Stimulated activated CD4-positive, alpha-beta T cell treated with anti-CD3 and anti-CD28 coated beads, TNF-alpha, amount 100 ng/mL, for 48 hours (primary cell): ENCODE measurements at regions not wholly inside any gene's neighbourhood (a gene's known extent, or its start where the extent isn't known, plus 50 kb on each side); places are given as distances from the start of the nearest gene placed in this dataset.

ENCODE experiments used
- DNase-seq, 3 donors: peaks; one replicate each; pipeline ENCODE4 v3.0.0-alpha.2; 2020; ENCODE audit warnings: low read depth in 3 of 3

DNA sequence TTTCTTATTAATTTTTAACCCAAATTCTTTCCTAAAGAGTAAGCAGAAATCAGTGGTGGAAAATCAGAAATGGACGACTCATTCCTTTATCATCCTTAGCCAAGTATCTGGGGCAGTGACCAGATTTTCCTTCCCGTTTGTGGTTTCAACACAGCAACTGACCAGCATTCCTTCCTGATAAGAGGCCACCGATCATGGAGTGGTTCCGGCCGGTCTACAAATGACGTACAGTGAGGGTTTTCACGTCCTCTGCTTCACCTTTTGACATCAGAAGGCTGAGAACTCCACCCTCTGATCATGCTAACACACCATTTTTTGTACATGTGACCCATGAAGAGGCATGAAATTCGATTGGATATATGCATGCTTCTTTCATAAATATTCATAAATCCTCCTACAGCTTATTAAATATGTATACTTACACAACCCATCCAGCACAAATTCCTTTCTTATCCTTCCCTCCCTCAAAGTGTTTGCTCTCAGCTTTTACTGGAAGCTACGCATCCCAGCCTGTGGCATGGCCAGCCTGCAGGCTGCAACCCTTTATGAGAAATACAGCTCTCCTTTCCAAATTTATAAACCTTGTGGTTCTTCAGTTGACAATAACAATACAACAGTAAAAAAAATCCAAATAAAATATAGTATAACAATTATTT, 173.0 kb upstream of the CASK start:
- DNase-seq, result no peak

DNA sequence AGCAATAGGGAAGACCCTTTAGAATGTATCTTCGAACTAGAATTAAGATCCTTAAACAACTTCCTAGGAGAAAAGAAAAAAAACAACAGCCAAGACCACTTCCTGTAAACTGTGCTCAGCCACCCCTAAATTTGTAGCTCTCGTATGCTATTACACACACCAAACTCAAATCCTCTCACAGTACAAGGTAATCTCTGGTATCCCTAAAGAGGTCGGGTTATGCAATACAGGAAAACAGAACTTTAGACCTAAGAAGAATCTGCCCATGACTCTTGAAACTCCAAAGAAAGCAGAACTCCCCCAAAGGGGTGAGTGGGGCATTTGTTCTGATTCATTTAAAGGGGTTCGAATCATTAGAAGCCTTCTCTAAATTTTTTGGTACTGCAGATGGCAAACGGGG, 170.9 kb upstream of the CASK start:
- no peak for DNase-seq

DNA sequence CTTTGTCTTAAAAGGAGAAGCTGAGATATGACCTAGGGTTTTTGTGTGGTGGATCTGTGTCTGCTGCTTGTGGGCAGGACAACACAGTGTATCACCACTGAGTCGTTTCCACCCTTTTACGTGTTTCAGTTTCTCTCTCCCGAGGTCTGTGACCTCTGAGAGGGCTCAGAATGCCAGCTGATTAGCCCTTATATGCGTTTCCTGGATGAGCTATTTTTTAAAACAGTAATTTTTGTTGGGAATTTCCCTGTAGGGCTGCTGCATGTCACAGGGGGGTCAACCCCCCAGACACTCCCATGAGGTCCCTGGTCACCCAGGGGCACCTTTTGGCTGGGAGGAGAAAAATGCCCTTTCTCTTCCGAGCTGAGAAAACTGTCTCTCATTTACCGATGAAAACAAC, 170.4 kb upstream of the CASK start:
- DNase-seq, result no peak

DNA sequence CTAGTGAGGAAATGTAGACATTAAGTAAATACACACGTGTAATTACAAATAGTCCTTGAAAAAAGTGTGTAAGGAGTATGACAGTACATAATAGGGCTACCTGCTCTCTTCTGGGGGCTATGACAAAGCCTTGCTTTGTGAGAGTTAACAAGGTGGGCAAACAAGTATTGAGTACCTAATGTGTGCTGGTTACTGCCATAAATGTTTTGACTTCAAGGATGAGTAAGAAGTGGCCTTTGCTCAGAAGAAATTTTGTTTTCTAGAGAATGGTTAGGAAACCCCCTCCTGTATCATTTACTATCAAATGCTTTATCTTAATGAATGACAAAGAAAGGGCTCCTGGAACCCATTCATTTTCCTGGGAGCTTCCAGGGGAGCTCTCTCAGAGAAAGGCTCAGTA, 167.0 kb upstream of the CASK start:
- no peak for DNase-seq

DNA sequence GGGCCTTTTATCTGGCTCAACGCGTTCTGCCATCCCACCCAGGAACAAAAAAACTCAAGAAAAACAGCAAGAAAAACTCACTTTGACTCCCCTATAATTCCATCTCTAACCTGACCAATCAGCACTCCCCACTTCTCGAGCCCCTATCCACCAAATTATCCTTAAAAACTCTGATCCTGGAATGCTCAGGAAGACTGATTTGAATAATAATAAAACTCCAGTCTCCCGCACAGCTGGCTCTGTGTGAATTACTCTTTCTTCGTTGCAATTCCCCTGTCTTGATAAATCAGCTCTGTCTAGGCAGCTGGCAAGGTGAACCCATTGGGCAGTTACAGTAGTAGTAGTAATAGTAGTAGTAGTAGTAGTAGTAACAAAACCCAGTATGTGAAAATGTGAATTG, 165.7 kb upstream of the CASK start:
- DNase-seq, result no peak

DNA sequence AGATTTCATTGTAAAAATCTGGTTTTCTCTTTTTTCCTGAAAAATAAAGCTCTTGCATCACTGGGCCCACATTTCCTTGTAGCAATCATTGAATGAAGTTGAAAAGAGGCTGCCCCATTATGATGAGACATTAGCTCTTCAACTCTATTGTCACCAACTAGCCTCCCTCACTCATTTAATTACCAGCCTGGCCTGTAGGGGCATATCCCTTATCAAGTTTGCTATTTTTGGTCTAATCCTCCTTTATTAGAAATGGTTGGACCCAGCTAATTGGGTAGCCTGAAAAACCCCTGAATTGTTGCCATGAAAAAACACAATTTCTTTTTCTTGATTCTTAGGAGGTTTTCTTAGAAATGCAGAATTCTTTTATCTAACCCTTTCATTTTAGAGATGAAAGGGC, 164.6 kb upstream of the CASK start:
- no peak for DNase-seq

DNA sequence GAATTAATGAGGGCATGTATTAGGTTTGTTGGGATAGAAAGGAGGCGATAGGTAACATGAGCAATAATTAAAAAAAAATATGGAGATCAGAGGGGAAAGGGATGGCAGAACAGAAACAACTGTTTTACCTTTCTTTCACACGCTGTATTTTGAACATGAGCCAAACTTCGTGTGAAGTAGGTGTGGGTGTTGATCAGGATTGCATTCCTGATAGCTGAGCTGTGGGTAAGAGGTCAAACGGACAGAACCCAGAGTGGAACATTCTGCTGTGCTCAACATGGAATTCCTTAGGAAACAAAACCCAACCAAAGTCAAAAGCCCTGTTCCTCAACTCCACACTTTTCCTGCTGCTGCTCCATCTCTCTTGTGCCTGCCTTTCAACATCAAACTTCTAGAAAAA, 162.5 kb upstream of the CASK start:
- DNase-seq, result no peak

DNA sequence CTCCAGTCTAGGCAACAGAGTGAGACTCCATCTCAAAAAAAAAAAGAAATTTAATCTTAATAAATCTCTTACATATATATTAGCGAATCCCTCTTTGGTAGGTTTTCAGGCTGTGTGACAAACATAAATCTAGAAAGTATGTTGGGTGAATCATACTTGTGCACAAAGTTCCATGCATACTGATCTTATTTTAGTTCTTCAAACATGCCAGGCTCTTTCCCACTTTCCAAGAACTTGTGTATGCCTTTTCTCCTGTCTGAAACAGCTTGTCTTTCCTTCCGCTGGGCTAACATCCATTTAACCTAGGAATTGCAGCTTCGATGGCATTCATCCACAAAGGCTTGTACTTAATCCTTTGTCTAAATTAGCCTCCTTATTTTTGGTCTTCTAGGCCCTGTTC, 156.6 kb upstream of the CASK start:
- DNase-seq, result no peak

DNA sequence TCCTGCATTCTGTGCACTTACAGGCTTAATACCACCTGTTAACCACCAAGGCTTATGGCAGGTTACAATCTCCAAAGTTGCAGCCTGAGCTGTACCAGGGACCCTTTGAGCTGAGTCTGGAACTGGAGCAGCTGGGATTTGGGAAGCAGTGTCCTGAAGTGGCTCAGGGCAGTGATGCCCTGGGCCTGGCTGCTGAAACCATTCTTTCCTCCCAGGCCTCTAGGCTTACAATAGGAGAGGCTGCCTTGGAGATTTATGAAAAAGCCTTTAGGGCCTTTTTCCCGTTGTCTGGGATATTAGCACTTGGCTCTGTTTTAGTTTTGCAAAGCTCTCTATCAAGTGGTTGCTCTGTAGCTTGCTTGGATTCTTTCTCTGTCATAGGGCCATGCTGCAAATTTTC, 154.3 kb upstream of the CASK start:
- DNase-seq, result no peak

DNA sequence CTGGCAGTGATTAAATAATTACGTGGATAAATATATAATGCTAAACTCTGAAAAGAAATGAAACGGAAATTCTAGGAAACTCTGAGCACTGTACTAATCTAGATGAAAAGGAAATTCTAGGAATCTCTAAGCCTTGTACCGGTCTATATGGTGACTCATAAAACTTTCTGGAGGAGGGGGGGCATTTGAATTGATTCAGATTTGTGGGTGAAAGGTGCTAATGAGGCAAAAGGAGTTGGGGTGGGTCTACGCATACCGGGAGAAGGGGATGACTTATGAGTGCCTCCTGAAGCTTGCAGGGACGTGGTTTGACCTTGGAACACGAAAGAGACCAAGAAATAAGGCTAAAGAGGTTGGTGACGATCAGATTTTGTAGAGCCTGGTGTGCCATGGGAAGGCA, 151.7 kb upstream of the CASK start:
- DNase-seq, result no peak

DNA sequence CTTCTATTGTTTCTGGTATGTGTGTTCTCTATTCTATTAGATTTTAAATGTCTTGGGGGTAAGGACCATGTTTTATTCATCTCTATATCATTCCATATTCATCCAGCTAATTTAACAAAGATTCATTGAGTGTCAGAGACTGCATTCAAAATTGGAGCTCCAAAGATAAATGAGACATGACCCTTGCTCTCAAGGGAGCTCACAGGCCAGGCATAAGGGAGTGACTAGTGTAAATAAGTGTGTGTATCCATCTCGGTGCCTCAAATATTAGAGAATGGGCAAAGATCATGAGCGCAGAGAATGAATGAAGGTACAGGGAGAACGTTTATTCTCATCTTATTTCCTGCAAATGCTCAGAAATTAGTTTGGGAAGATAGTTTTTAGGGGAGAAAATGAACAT, 150.1 kb upstream of the CASK start:
- DNase-seq, result no peak

DNA sequence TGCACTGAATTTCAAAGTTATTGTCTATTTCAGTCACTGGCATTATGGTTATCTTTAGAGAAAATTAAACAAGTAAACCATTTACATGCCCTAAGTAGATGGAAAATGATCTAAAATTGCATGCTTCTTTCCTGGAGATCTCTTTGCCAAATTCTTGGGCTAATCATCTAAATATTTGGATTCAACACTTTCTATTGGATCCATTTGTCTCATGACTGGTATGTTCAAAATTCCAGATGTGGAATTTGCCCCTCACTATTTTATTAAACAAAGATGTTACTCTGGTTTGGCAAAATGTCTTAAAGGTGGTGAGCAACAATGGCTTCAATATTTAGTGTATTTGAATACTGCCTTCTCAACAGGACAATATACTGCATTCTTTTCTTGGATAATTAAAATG, 147.5 kb upstream of the CASK start:
- DNase-seq, result no peak

DNA sequence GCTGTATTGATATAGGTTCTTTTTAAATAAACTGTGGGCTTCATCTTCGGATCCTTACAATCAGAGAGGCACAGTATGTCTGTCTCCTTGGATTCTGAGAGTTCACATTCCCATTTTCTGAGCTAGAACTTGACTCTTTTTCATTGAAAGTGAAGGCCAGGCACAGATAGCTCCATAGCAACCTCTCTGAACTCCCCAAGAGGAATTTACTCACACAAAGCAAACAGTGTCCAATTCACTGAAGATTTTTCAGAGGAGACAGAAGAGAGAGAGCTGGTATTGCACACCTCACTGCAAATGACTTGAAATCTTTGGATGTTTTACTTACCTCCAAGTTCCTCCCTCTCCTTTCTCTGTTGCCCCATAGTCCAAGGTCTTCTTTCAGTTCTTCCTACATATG, 130.9 kb upstream of the CASK start:
- DNase-seq, result no peak

DNA sequence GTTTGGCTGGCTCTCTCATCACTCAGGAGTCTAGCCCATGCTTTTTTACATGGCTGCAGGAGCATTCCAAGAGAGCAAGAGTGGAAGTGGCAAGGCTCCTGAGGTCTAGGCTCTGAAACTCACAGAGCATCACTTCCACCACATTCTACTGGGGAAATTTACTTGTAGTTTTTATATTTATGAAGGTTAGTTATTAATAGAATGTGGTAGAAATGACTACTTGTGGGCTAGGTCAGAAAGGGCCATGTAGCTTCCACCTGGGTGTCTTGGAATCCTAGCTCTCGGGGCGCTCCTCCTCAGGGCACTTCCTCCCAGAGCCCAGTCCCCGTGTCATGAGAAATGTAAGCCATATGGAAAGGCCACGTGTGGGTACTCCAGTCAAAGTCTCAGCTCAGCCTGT, 127.0 kb upstream of the CASK start:
- DNase-seq, result no peak

DNA sequence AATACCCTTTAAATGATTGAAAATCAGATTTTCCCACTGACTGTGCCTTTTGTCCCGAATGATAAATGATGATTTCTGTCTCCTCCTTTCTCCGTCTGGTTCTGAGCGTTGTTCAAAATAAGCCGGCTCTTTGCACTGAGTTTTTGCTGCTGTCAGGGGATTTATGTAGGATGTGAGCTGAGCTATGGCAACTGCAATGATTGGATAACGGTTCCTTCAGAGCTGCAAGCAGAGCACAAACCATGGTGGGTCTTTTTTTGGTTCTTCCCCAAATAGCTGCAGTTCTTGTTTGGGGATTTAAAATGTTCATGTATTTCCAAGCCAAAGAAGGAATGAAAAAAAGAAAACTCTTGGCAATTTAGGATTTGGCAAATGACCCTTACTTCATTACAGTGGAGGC, 124.5 kb upstream of the CASK start:
- no peak for DNase-seq

DNA sequence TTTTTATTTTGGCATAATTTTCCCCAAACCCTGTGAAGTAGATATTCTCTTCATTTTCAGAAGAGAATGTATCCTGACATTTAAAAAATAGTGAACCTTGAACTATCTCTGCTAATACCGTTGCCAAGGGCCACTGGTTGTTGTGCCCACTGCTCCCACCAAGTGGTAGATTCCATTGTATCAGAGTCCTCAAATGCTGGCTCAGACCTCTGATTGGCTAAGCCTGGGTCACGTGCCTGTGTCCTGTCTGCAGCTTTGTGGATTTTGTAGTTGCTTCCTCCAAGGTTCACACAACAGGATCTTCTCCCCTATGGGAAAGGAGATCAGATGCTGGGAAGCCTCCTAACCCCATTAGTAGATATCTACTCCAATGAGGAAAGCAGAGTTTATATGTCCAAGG, 104.8 kb upstream of the CASK start:
- DNase-seq, result no peak

DNA sequence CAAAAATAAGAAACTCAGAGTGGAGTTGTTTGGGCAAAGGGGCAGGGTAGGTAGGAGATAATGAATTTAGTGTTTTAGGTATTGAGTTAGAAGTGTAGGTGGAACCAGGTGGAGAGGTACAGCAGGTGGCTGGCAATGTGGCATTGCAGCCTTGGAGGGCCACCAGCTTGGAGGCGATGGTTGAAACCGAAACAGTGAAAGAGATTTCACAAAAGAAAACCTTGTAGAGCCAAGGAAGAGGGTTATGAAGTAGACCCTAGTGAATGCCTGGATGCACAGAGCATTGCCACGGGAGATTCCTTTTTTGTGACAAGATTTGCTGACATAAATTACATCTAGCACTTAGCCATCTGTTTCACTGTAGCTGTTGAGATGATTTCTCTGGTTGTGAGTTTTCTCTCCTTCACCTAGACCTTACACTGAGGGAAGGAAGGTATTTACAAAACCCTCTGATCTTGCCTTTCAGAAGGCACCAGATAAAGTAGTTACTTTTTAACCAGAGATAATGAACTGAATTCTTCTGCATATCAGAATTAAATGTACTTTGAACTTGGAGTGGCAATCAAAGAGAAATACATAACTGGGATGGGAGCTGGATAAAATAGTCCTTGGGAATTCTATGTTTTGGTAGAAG, 104.1 kb upstream of the CASK start:
- no peak for DNase-seq

DNA sequence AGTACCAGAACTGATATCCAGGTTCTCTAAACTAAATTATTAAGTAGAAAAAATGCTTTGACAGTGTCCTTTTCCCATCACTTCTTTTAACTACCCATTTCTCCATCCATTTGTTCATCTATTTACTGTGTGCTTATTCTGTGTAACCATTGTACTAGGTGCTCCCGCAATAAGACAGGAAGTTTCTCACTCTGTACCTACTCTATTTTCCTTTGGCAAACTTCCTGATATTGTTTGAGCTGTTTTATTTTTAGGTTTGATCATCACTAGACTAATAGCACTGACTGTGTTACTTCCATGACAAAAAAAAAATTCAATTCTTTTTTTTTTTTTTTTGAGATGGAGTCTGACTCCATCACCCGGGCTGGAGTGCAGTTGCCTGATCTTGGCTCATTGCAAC, 102.5 kb upstream of the CASK start:
- no peak for DNase-seq

DNA sequence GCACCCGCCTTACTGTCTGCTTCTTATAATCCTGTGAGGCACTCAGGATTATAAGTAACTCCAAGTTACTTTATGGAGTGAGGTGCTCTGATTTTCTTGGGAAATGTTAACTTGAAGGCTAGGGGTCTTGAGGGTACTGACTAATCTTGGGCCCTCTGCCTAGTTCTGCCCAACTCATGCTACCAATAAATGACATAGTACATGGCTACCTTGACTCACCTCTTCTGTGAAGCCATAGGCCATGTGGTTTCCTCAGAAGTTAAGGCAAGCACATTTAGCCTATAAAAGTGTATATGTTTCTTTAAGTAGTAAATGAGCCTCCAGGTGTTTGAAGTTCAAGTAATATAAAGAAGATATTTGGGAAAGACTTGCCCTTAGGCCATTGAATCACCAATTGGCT, 99.8 kb upstream of the CASK start:
- no peak for DNase-seq

DNA sequence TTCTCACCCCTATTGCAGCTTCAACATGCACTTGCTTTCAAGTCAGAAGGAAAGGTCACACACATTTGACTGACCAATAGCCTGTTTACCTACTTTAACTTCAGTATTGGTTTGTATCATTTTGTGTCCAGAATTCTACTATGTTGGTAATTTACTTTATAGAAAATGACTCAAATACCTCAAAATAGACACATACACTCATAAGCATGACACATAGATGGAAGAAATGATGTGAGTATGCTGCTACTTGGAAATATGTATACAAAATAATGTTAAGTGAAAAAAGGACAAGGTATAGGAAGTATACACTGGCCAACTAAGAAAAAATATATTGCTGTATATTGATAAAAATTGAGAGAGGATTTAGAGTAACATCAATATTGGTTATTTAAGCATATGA, 98.8 kb upstream of the CASK start:
- no peak for DNase-seq

DNA sequence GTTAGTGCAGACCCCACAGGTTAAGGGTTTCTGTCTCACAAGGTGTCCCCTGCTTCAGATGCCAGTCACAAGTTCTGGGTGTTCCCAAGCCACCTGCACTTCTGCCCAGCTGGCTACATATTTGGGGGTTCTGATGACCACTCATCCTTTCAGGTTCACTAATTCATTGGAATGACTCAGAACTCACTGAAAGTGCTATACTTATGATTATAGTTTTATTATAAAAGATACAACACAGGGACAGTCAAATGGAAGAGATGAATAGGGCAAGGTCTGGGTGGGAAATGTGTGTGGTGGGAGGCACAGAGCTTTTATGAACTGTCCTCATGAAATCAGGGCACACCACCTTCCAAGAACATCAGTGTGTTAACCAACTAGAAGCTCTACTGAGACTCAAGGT, 97.7 kb upstream of the CASK start:
- no peak for DNase-seq

DNA sequence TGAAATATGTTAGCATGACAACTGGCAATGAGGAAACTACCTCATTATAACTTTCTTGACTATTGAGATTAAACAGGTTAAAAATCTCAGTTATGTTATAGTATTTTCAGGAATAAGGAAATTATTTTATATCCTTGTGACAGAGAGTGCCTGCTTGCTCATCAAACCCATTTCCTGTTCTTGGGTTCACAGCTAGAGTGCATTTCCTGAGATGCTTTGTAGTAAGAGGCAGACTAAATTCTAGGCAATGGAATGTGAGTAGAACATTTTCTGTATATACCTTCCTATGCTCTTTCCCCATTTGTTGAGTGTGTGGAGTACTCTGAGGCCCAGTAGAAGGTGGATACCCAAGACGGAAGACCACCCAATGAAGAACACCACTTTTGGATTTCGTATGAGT, 96.9 kb upstream of the CASK start:
- no peak for DNase-seq

DNA sequence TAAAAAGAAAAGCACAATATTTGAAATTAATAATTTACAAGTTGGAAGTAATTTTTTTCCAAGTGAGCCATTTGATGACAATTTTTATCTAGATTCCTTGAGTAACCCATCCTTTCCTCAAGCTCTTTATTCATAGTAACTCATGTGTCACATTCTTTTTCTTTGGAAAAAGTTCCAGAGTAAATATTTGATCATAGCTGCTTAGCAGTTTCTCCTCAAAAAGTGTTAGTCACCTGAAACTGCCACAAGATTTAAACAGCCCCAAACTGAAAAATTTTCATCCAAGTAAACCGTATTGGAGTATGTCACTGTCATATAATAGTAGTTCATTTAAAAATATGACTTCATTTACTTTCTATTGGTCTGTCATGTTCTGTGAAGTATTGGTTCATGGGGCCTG, 94.6 kb upstream of the CASK start:
- DNase-seq, result no peak

DNA sequence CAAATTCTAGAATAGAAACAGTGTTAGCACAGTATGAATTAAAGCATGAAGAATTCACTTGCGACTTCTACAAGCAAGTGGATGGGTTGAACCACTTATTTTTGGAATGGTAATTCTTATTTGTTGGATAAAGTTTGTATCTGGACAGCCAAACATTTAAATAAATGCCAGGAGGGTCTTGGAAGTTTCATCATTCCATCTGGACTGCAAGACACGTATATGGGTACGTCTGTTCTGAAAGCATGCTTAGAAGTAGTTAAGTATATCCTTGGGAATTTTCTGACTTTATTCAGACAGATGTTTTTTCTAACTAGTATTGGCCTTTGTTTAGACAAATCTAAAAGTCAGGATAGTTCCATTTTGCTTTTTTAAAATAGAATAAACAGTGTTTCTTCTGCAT, 77.5 kb upstream of the CASK start:
- DNase-seq, result no peak
